ENCODE measurements at regions not wholly inside any gene's neighbourhood (a gene's known extent, or its start where the extent isn't known, plus 50 kb on each side); places are given as distances from the start of the nearest gene placed in this dataset.

- DNase-seq: no peak
Observed at GRCh38 chr18:78688249-78688648, 291.4 kb upstream of the SALL3 start.

- no peak for DNase-seq
Observed at GRCh38 chr18:78688916-78689315, 290.7 kb upstream of the SALL3 start.

DNA sequence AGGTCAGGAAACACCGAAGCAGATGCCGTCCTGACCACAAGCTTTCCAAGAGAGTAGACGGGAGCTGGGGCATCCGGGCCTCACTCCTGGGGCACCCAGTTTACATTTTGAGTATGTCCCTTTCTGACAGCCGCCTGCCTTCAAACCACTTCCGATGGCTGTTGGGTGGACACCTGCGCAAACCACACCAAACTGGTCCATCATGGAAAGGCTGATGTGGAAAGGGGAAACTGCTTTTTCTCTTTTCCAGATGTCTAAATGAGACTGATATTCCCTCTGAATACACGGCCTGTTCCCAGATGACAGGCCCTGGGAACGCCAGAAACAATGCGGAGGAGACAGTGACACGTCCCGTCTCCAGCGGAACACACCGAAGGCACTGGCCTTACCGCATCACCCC, 290.0 kb upstream of the SALL3 start:
- DNase-seq: no peak

GRCh38 chr18:78692105-78692504, 287.5 kb upstream of the SALL3 start:
- no peak for DNase-seq

DNA sequence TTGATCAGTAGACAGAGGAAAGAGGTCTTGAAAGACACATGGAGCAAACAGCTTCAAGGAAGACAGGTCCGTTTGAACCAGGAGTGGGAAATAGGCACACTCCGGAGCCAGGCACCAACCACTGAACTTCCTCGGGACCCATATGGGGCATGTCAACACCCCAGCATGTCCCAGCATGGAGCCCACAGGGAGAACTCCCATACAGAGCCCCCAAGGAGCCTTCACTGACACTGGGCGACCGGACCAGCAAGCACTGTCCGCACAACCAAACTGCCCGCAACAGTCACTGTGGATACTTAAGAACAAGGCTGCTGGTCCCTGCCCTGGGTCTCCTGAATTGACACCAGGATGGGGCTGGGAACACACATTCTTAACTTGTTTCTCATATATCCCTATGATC, 286.2 kb upstream of the SALL3 start:
- DNase-seq: no peak

GRCh38 chr18:78696698-78697435, 282.8 kb upstream of the SALL3 start:
- no peak for DNase-seq

GRCh38 chr18:78697446-78697845, 282.2 kb upstream of the SALL3 start:
- no peak for DNase-seq

DNA sequence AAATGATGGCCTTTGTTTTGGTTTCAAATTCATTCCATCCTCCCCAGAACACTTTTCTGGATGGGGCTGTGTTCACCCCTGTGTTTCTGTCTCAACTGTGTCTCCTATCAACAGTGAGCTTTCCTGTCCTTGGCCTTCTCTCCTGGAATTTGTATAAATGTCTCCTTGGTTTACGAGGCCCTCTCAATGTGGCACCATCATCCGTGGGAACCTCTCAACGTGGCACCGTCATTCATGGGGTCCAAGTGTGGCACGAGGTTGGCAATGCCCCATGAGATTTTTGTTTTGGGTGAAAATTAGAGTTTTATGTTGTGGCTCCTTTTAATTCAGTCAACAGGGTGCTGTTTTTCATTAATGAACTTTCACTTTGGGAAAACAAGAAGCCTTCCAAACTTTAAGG, 280.7 kb upstream of the SALL3 start:
- no peak for DNase-seq

- peak; percentile 49 for DNase-seq
Observed at GRCh38 chr18:78699499-78699898, 280.1 kb upstream of the SALL3 start.

DNA sequence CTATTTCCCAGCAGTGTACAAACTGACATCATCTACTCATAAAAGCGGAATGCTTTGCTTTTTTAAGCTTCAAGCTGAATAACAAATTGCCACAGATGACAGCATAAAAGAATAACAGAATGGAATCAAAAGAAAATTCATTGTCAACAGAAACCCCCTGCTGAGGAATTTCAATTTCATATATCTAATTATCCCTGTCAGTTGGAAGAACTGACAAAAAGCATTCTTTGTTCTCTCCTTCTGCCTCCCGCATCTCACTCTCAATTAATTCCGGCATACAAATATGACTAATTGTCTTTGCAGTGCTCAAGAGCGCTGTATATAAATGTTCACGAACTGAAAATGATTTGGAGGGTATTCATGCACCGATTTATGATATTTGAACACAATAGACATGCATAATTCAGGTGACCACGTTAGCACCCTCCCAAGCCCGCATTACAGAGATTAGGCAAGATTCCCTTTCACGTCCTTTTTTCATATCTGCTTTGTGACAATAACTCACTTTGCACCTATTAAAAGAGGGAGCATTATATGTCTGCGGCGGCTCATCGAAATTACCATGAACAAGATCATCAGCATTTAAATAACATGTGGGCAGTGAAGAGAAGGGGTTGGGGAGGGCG, 277.7 kb upstream of the SALL3 start:
- DNase-seq: no peak

- DNase-seq: no peak
Observed at GRCh38 chr18:78703291-78703690, 276.3 kb upstream of the SALL3 start.

DNA sequence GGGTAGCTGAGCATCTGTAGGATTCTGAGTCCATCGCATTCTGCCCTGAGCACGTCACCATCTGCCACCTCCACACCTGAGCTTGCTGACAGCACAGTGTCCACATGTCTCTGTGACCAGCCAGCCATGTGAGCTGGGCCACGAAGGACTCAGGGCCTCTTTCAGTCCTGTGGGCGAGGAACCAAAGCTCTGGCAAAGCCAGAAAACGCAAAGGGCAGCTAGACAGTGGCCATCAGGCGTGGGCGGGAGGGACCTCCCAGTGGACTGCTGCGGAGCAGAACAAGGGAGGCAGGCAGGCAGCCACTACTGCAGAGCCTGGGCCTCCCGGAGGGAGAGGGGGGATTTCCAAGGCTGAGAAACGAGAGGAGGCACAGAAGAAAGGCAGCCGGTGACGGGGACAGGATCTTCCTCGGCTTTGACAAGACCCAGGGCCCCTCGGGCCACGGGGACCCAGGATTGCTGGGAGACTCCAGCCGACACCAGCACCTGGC, 274.6 kb upstream of the SALL3 start:
- no peak for DNase-seq

DNA sequence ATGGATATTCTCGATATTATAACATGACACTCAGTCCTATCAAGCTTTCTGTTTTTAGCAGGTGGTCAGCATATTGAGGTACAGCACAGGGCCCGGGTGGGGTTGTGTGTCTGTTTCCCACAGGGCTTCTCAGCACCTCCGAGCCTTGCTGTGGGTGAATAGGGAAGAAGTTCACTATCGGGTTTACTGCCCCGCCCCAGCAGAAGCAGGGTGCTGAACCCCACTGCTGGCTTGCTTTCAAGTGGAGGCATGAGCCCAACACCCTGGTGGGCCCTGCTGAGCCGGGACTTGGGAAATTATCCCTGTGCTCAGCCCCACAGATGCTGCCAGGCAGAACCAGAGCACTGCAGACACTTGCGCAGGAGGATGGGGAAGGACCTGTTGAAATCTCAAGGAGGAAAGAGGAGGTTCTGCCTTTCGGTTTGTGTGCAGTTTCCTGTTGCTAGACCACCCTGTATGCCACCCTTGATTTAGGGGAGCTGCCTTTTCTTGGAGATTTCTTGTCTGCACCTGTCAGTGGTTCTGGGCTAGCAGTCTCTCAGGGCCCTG, 270.3 kb upstream of the SALL3 start:
- DNase-seq: no peak

GRCh38 chr18:78711316-78711715, 268.3 kb upstream of the SALL3 start:
- DNase-seq: no peak

GRCh38 chr18:78711971-78712370, 267.6 kb upstream of the SALL3 start:
- no peak for DNase-seq

- DNase-seq: no peak
Observed at GRCh38 chr18:78713069-78713468, 266.5 kb upstream of the SALL3 start.

- peak; percentile 20 for DNase-seq
Observed at GRCh38 chr18:78713726-78714125, 265.9 kb upstream of the SALL3 start.

- no peak for DNase-seq
Observed at GRCh38 chr18:78716022-78716421, 263.6 kb upstream of the SALL3 start.

- no peak for DNase-seq
Observed at GRCh38 chr18:78716581-78716980, 263.0 kb upstream of the SALL3 start.

DNA sequence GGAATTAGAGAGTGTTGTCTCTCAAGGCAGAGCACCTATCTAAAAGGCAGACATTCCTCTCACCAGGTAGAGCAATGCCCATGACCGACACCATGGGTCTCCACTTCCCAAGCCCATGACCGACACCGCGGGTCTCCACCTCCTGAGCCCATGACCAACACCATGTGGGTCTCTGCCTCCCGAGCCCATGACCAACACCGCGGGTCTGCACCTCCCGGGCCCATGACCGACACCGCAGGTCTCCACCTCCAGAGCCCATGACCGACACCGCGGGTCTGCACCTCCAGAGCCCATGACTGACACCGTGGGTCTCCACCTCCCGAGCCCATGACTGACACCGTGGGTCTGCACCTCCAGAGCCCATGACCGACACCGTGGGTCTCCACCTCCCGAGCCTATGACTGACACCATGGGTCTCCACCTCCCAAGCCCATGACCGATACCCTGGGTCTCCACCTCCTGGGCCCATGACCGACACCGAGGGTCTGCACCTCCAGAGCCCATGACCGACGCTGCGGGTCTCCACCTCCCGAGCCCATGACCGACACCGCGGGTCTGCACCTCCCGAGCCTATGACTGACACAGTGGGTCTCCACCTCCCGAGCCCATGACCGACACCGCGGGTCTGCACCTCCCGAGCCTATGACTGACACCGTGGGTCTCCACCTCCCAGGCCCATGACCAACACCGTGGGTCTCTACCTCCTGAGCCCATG, 262.4 kb upstream of the SALL3 start:
- no peak for DNase-seq

GRCh38 chr18:78717766-78718150, 261.9 kb upstream of the SALL3 start:
- no peak for DNase-seq

- DNase-seq: no peak
Observed at GRCh38 chr18:78719821-78720220, 259.8 kb upstream of the SALL3 start.

- DNase-seq: no peak
Observed at GRCh38 chr18:78720456-78721237, 259.0 kb upstream of the SALL3 start.

All from DMS153 (cell line).